T1000 (cell line): ENCODE measurements at regions not wholly inside any gene's neighbourhood (a gene's known extent, or its start where the extent isn't known, plus 50 kb on each side); places are given as distances from the start of the nearest gene placed in this dataset.

Experiments
- DNase-seq: peaks from one replicate; lab custom pipeline; 2025; ENCODE audit warnings: mixed read lengths; lab: John Stamatoyannopoulos, UW

- DNase-seq, result no peak
These were observed 494.0 kb downstream of the EFNB2 start for GRCh38 chr13:106041445-106041844.

- DNase-seq, result no peak
These were observed 496.7 kb downstream of the EFNB2 start for GRCh38 chr13:106038752-106039151.

GRCh38 chr13:106036870-106037269 is 498.6 kb downstream of the EFNB2 start:
- no peak for DNase-seq

GRCh38 chr13:106034201-106034600 is 501.3 kb downstream of the EFNB2 start:
- DNase-seq, result no peak

GRCh38 chr13:106033659-106034058 is 501.8 kb downstream of the EFNB2 start:
- no peak for DNase-seq

GRCh38 chr13:106032441-106032840 is 503.0 kb downstream of the EFNB2 start:
- DNase-seq, result no peak

- DNase-seq, result no peak
These were observed 505.7 kb downstream of the EFNB2 start for GRCh38 chr13:106029676-106030290.

GRCh38 chr13:106028911-106029310 is 506.6 kb downstream of the EFNB2 start:
- no peak for DNase-seq

GRCh38 chr13:106011600-106011999 is 523.9 kb downstream of the EFNB2 start:
- DNase-seq, result no peak

- DNase-seq, result no peak
These were observed 524.6 kb downstream of the EFNB2 start for GRCh38 chr13:106010836-106011235.

- DNase-seq, result no peak
These were observed 526.9 kb downstream of the EFNB2 start for GRCh38 chr13:106008540-106008939.

- DNase-seq, result no peak
These were observed 528.3 kb downstream of the EFNB2 start for GRCh38 chr13:106007156-106007555.

- DNase-seq, result no peak
These were observed 531.8 kb downstream of the EFNB2 start for GRCh38 chr13:106003651-106004050.

- no peak for DNase-seq
These were observed 534.0 kb downstream of the EFNB2 start for GRCh38 chr13:106001443-106001842.

- no peak for DNase-seq
These were observed 537.6 kb downstream of the EFNB2 start for GRCh38 chr13:105997581-105998550.

GRCh38 chr13:105996391-105997025 is 539.0 kb downstream of the EFNB2 start:
- no peak for DNase-seq

- no peak for DNase-seq
These were observed 541.1 kb downstream of the EFNB2 start for GRCh38 chr13:105994340-105994739.

- DNase-seq, result no peak
These were observed 543.7 kb downstream of the EFNB2 start for GRCh38 chr13:105991622-105992277.

GRCh38 chr13:105991131-105991530 is 544.3 kb downstream of the EFNB2 start:
- no peak for DNase-seq

- no peak for DNase-seq
These were observed 545.1 kb downstream of the EFNB2 start for GRCh38 chr13:105990256-105990958.

GRCh38 chr13:105984646-105985045 is 550.8 kb downstream of the EFNB2 start:
- DNase-seq, result no peak

GRCh38 chr13:105984236-105984635 is 551.2 kb downstream of the EFNB2 start:
- no peak for DNase-seq
